ENCODE measurements at regions not wholly inside any gene's neighbourhood (a gene's known extent, or its start where the extent isn't known, plus 50 kb on each side); places are given as distances from the start of the nearest gene placed in this dataset.

DNA sequence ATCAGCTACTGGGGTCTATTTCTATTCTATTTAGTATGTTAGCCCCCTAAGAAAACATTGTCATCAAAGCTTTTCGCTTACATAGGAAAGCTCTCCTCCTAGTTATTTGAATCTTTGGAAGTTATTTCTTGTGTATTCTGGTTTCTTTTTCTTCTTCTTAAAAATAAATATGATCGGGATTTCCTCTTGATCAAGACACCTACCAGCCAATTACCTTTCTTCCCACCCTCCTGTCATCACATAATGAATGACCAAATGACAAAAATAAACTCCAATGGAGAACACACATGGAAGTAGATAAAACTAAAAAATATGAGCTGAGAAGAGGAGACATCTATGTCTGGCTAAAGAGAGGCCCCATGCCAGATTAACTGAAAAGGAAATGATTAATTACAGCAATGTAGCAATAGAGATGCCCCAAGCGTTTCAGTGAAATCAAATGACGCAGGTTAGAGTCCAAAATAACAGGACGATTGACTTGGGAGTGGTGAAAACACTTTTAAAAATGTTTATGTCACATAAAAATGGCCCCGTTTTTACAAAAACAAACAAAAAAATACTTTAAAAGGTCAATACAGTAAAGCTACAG is 59.5 kb upstream of the PCSK1 start:
- TF ChIP-seq CTCF (conservative IDR thresholded peaks at IDR 0.05 in 1 of 2, IDR thresholded peaks at IDR 0.05 in 1 of 2; ENCODE audit: extremely low read depth in 1 of 2, insufficient read depth in 1 of 2, low read depth in 1 of 2, low read length in 2 of 2): no peak
- TF ChIP-seq EZH2 (IDR thresholded peaks at IDR 0.05; ENCODE audit: borderline replicate concordance, low read length): no peak

Data from mammary epithelial cell (primary cell).